DMS153 (cell line): ENCODE measurements at regions not wholly inside any gene's neighbourhood (a gene's known extent, or its start where the extent isn't known, plus 50 kb on each side); places are given as distances from the start of the nearest gene placed in this dataset.
"Not testable (repeated sequence)": the region's sequence is repeated elsewhere in the genome, so short reads cannot be mapped to it uniquely, and the experiment has no call there.

Source experiments
- DNase-seq: peaks from one replicate; lab custom pipeline; 2025; lab: John Stamatoyannopoulos, UW

DNA sequence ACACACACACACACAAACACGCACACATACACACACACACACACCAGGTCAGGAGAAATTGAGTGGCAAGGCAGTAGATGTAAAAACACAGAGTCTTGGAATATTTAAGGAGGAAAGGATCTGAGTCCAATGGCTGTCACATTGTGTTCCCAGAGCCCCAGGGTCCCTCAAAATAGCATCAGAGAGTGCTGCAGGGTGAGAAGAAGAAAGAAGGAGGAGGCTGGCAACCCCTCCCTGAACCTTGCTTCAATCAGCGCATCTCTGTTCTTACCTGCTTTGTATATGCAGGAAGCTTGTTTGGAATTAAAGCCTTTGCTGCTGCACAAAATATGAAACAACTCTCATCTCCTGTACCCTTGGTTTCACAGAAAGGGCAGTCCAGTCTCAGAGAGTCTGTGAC is 406.5 kb downstream of the MIAT start:
- no peak for DNase-seq

DNA sequence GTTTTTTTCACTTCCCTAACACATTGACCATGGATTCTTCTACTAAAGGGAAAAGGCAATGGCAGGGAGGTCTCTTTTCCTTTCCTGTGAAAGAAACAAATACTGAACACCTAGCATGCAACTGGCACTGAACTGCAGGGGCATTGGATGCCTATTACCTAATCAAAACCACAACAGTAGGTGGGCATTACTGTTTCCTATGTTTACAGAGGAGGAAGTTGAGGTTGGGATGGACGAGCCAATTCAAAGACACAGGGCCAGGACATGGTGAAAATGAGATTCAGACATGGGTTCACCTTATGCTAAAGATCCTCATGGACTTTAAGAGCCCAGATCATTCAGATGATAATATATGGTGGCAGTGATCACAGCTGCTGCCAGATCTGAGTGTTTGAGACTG is 407.0 kb downstream of the MIAT start:
- DNase-seq: no peak

DNA sequence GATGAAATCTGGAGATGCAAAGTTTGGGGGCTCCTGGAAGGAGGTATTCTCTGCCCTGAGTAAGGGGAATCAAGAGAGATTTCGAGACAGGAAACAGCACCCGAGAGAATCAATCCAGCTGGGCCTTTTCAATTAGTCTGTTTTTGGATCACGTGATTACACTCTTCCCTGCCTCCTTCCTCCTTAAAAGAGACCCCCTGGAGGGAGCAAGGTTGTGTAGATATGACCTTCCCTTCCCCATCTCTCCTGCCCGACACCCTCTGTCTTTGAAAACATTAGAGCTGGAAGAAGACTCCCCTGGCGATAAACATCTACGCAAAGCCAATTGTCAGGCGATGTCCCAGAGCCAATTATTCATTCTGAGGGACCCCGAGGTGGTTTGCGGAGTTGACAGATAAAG is 407.9 kb downstream of the MIAT start:
- DNase-seq: no peak

DNA sequence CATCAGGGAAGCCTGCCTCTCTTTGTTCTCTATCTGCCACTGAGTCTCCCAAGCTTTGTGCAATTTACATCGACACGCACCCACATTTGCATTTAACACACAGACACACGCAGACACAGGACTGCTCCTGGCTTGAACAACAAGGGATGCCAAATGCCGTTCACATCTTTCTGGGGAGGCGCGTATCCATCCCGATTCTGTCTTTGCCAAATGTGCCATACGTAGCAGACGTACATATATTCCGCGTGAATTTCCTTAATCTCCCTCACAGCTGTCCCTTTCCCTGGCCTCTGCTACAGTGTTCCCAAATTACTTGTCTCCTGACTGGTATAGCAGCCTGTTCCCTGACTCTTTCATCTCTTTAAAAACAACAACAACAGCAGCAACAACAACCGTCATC is 409.5 kb downstream of the MIAT start:
- DNase-seq: no peak

DNA sequence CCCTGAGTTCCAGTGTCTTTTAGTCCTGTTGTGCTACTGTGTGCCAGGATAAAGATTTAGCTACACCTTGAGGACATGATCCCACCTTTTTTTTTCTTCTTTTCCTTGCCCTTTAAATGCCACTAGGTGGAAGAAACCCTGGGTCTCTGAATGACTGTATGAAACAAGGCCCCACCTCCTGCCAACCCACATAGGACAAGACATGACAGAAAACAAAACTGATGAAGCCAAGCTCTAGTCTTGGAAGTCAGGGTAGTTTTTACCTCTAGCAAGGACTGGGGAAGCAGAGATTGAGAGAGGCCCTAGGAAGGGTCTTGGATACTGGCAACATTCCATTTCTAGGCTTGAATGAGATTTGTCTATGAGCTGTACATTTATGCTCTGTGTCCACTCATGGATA is 410.7 kb downstream of the MIAT start:
- no peak for DNase-seq

DNA sequence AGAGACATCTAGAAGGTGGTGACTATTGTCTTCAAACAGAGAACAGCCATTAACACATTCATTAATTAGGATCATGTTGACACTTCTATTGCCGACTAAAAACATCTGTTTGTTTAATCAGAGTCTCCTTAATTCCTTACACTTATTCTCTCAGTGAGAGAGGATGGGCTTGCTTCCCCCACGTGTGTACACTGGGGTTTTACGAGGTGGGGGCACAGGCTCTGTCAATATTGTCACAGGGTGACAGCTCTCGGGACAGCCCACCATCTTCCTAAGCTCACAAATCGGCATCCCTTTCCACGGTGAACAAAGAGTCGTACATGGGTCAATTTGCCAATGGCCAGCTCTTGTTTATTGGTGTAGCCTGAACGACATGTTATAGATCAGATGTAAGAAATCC is 413.2 kb downstream of the MIAT start:
- no peak for DNase-seq

DNA sequence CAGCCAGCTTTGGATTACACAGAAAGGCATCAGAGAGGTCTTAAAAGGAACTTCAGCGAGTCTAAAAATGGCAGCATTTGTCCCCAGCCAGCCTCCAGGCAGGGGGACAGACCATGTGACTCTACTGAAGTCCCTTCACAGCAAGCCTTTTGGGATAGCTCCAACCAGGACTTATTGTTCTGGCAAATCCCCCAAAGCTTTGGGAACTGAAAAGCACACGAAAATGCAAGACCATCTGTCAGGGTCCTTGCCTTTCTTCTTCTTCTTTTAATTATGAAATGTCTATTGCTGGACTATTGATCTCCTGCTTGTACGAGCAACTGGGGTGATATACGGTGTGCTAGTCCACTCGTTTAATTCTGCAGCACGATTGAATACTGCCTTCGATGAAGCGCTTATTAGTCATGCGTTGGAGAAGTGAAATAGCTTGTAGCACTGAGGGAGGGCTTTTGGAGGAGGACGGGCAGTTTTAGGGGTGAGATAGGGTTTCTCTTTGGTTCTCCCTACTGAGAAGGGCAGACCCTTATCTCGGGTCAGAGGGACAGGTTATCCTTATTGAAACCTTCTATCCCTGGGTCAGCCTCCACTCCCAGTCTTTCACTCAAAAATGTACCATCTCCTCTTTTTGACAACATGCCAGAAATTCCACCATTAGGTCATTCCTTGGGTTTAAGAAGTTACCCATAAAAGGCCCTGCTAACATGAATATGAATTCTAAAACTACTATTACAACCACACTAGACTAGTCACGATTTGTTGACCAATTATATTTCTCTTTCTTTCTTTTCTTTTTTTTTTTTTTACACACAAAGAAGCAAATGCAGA is 416.4 kb downstream of the MIAT start:
- no peak for DNase-seq

DNA sequence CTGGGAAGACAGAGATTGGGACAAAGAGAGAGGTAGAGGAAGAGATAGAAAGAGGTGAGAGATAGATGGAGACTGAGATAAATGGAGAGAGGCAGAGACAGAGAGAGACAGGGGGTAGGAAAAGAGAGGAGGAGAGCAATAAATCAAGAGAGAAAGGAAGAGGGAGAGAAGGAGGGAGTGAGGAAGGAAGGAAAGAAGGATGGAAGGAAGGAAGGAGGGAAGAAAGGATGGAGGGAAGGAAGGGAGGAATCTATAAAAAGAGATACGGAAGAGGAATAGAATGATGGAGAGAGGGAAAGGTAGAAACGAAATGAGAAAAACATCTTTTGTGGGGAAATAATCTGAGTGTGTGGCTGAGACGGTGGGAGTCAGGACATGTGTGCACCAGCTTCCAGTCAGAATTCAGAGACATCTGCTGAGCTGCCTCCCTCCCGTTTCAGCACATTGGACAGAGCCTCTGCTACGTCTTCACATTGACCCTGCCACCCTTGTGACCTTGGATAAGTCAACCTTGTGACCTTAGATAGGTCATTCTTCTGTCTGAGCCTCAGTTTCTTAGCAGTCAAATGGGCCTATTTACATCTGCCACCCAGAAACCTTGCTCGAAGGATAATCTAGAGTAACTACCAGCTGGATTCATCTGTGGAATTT is 417.8 kb downstream of the MIAT start:
- no peak for DNase-seq

DNA sequence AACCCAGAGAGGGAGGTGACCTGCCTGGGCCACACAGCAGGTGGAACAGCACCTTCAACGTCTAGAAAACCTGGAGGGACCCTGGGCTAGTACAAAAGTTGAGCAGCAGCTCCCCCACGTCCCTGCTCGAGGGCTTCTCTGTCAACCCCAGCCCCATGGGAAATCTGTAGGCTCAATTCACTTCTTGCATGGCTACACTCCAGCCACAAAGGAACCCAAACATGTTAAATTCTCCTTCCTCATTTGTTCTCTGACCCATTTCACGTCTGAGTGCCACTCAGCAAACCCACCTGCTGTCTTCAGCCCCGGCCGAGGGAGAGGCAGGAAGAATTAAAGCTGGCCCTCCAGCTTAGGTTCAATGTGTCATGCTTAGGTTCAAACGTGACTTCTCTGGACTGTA is 418.5 kb downstream of the MIAT start:
- no peak for DNase-seq

DNA sequence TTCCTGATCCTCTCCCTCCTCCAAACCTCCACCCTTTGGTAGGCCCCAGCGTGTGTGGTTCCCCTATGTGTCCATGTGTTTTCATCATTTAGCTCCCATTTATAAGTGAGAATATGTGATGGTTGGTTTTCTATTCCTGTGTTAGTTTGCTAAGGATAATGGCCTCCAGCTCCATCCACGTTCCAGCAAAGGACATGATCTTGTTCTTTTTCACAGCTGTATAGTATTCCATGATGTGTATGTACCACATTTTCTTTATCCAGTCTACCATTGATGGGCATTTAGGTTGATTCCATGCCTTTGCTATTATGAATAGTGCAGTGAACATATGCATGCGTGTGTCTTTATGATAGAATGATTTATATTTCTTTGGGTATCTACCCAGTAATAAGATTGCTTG is 420.7 kb downstream of the MIAT start:
- not testable (repeated sequence) for DNase-seq

DNA sequence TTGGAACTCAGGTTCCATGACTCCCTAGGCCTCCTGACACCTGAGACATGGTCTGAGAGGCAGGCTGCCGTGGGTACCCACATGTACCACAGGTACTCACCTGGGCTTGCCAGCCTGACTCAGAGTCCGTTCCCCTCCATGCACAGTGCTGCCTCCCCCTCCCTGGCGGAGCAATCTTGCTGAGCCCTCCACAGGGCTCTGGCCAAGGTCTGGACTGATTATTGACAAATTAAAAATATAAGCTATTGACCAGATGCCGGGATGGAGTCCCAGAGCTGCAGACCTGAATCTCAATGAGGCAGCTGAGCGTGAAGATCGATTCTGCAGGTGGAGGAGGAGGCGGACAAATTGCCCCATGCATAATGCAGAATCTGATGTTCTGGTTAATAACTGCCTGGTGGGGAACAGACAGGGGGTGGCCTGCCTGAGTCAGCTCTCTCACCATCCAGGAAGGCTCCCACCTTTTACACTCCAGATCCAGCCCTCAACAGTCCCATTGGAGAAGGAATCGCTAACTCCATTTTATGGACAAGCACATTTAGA is 422.7 kb downstream of the MIAT start:
- no peak for DNase-seq

DNA sequence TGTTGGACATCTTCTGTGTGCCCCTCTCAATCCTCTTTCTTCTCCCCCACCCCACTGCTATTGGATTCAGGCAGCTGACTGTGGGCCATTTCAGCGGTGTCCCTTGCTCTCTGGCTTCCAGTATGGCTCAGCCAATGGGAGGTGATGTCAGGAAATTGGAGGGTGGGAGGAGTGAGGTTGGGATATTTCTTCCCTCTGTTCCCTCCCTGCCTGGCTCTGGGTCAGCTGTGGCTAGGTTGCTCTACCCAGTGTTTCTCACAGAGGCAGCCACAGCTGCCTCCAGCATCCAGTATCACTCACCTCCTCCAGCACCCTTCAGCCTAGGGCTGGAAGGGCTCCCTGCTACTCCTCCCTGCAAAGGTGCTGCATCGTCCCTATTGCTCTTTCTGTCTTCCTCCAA is 423.5 kb downstream of the MIAT start:
- no peak for DNase-seq

DNA sequence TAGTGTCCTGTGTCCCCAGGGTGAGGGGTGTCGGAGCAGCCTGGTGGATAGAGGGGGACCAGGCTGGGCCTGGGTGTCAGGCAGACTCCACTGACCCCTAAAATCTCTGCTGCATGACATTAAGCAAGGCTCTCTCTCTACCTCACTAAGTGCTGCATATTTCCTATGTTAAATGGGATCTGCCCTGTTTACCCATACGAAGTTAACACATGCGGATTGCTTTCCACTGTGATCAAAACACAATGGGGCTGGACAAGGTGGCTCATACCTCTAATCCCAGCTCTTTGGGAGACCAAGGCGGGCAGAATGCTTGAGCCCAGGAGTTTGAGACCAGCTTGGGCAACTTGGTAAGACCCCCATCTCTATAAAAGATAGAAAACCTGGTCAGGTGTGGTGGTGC is 426.2 kb downstream of the MIAT start:
- no peak for DNase-seq

DNA sequence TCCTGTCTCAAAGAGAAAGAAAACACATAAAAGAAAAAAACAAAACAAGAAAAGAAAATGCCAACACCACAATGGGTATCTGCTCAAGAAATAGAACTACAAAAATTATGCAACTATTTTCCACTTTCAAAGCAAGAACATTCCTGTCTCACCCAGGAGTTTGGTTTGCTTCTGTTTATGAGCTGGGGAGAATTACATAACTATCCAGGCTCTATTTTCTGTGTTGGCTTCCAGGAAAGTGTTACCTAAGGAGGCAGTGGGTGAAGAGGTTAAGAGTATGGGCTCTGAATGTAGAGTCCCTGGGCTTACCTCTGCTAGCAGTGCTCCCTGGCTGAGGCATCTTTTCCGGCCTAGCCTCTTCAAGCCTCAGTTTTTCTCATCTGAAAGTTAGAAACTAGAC is 426.7 kb downstream of the MIAT start:
- no peak for DNase-seq

DNA sequence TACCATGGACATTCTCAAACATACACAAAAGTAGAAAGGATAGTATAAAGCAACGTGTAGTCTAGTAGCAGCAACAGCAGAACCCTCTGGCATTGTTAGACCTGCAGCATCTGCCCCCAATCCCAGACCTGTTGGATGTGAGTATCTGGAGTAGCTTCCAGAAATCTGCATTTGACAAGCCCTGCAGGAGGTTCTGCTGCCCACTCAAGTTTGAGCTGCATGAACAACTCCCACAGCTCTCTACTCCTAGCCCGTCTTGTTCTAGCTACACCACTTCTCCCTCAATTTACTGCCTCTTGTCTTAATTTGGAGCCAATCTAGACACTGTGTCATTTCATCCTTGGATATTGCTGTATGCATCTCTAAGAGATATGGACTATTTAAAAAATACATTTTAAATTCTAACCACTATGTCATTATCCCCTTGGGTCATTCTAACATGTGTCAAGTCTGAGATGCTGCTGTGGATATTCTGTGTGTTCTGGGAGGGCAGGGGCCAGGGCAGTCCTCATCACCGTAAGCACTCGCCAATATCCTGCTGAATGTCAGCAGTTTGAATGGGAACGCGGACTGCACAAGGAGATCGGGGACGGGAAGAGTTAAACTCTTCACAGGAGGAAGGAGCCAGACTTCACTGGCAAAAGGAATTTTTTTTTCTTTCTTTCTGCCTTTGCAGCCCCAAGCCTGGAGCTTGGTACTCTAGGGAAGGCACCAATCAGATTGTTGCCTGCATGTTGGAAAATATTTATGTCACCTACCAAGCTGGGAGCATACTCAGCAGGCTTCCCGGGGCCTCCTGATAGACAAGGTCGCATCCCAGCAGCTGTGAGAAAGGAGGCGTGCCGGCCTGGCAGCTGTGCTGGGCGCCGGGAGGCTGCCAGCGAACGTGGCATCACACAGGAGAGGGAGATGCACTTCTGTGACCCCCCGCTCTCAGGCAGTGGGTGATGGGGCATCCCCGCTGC is 429.0 kb downstream of the MIAT start:
- DNase-seq: no peak

DNA sequence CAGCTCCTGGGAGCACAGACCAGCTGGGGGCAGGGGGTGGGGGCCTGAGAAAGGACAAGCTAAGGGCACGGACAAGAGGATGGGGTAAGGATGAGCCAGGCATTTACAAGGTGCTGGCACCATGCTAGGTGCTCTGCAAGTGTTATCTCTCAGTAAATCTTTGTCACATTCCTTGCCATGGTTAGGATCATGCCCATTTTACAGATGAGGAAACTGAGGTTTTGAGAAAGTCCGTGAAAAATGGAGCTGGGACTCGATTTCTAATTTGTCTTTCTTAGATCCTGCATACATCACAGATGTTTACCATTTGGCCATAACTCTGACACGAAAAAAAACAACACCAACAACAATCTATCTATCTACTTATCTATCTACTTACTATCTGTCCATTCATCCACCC is 429.7 kb downstream of the MIAT start:
- DNase-seq: no peak

DNA sequence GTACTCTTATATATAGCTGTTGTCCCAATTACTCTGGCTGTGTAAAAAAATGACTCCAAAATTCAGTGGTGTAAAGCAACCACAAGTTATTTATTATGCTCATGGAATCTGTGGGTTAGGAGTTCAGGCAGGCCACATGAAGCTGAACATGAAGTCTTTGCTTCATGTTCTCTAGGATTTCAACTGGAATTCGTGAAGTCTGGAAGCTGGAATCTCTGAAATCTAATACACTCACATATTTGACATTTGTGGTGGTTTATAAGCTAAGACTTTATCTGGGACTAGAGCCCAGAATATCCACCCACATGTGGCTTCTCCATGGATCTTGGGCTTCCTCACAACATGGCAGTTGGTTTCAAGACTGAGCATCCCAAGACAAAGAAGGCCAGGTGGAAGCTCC is 430.6 kb downstream of the MIAT start:
- DNase-seq: no peak

DNA sequence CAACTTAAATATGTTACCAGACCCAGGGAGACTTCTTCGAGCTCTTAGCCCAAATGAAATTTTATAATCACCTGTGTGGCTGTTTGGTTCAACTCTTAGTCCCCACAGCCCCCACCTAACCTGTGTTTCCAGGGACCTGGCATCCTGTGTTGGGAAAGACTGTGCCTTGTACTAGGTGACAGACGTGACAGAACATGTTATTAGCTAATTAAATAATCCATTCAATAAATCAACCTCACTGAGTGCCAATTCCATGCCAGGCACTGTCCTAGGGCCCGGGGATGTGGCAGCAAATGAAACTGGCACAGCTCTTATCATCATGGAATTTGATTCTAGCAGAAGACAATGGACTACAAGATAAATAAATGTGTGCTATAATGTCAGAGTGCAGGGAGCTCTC is 431.9 kb downstream of the MIAT start:
- DNase-seq: no peak

DNA sequence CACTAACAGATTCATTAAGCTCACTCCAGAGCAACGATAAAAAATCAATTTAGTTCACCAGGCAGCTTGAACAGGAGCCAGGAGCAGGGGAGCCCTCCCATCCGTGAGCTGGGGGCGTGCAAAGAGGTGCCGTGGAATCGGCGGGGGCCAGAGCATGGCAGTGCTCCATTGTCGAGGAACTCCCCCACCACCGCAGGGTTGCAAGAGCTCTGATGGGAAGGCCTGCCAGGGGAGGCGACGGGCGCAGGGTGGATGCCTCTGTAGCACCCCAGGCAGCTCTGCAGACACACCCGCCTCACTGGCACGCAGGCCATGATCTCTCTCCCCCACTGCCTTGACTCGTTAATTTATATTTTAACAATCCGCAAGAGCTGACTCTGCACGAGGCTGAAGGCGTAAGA is 433.2 kb downstream of the MIAT start:
- DNase-seq: no peak

DNA sequence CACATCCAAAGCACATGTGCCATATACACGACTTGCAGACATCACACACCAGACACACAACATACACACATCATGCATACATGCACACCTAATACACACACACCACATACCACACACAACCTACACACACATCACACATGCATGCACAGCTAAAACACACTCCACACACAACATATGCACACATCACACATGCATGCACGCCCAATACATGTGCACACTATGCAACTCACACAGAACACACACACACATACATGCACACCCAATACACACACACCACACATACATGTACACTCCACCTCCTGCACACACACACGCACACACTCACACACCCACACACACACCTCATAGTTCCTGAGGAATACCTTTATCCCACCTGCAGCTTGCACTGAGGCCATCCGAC is 436.0 kb downstream of the MIAT start:
- no peak for DNase-seq

DNA sequence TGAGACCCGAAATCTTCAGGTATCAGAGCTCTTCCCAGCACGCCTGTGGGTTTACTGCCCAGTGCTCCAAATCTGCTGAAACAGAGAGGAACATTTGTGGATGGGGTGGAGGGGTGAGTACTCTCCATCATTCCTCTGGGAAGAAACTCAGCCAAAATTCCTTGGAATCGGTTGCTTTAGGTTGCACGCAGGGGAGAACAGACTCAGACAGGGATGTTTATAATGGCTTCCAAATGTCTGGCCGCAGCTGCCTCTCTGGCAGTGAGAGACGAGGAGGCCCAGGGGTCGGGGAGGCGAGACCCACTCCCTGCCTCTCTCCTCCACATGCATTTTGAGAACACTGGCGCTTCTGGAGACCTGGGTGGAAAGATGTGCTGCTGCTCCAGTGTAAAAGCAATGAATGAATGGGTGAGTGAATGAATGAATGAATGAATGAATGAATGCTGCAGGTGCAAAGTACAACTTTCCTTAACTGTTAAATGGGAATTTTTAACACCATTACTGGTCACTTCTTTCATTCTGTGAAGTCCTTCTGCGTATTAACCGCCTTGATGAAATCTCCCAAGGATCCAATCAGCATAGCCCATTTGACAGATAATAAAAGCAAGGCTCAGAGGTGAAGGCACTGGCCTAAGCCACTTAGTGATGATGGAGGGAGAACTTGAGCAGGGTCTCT is 437.4 kb downstream of the MIAT start:
- no peak for DNase-seq

DNA sequence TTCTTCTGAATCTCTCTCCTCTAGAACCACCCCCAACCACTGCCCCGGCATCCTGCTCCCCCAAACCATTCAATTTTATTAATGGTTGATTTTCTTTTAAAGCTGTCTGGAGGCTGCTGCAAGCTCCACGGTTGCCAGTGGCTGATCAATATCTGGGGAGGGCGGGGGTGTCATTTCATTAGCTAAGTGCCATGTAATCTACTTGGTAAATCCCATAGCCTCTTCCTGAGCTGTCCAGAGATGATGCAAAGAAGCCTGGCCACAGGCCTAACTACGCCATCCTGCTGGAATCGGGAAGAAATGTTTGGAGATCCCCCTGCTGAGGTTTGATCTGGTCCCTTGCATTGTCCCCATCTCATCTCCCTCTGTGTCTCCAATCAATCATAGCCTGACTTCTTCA is 440.1 kb downstream of the MIAT start:
- no peak for DNase-seq
